Liver (tissue), 8 donors: ENCODE measurements at regions not wholly inside any gene's neighbourhood (a gene's known extent, or its start where the extent isn't known, plus 50 kb on each side); places are given as distances from the start of the nearest gene placed in this dataset.

Source experiments
- DNase-seq: peaks from one replicate; pipeline ENCODE4 v3.0.0-alpha.2; 2017; ENCODE audit warnings: low spot score
- H3K27ac ChIP-seq, 2 donors: one replicate each; pipeline ENCODE4 v1.7.0; 2013; ENCODE audit warnings: inconsistent platforms in 2 of 2, low read length in 2 of 2, control low read depth in 1 of 2, low read depth in 1 of 2, mild to moderate bottlenecking in 1 of 2
- H3K27me3 ChIP-seq, 4 donors: one replicate each; pipeline versions ENCODE4 v1.6.1 to v1.7.0; 2013; ENCODE audit warnings: low read length in 3 of 4, inconsistent platforms in 1 of 4, mild to moderate bottlenecking in 1 of 4, moderate library complexity in 1 of 4; ENCODE audit not compliant: control insufficient read depth in 4 of 4, insufficient read depth in 4 of 4
- H3K36me3 ChIP-seq, 4 donors: one replicate each; pipeline versions ENCODE4 v1.6.1 to v1.7.0; 2013; ENCODE audit warnings: low read length in 3 of 4, mild to moderate bottlenecking in 3 of 4, low read depth in 1 of 4, moderate library complexity in 1 of 4; ENCODE audit not compliant: control insufficient read depth in 4 of 4, insufficient read depth in 3 of 4
- H3K4me1 ChIP-seq, 4 donors: one replicate each; pipeline versions ENCODE4 v1.6.1 to v1.7.0; 2013; ENCODE audit warnings: low read length in 3 of 4, mild to moderate bottlenecking in 3 of 4, moderate library complexity in 1 of 4; ENCODE audit not compliant: control insufficient read depth in 4 of 4, insufficient read depth in 4 of 4
- H3K4me3 ChIP-seq, 3 donors: one replicate each; pipeline versions ENCODE4 v1.6.1 to v1.7.0; 2013; ENCODE audit warnings: low read length in 3 of 3, control low read depth in 1 of 3, low read depth in 1 of 3, mild to moderate bottlenecking in 1 of 3
- H3K9ac ChIP-seq, 2 donors: one replicate each; pipeline ENCODE4 v1.7.0; 2013; ENCODE audit warnings: low read length in 2 of 2, mild to moderate bottlenecking in 2 of 2, moderate library complexity in 2 of 2, control low read depth in 1 of 2, low read depth in 1 of 2
- H3K9me3 ChIP-seq, 4 donors: one replicate each; pipeline versions ENCODE4 v1.6.1 to v1.7.0; 2013; ENCODE audit warnings: low read length in 3 of 4; ENCODE audit not compliant: control insufficient read depth in 4 of 4
- FOXA1 ChIP-seq: IDR thresholded peaks from 2 replicates; pipeline ENCODE4 v1.6.1; 2016; ENCODE audit warnings: antibody characterized with exemption
- FOXA2 ChIP-seq: IDR thresholded peaks from 2 replicates; pipeline ENCODE4 v1.6.1; 2016; ENCODE audit warnings: antibody characterized with exemption
- GABPA ChIP-seq, 2 donors: IDR thresholded peaks in 1 of 2; conservative IDR thresholded peaks in 1 of 2; 2 replicates each; pipeline ENCODE4 v1.6.1; 2016; ENCODE audit warnings: antibody characterized with exemption in 2 of 2, mild to moderate bottlenecking in 1 of 2, moderate library complexity in 1 of 2
- HNF4A ChIP-seq, 2 donors: conservative IDR thresholded peaks; 2 replicates each; pipeline ENCODE4 v1.6.1; 2016; ENCODE audit warnings: antibody characterized with exemption in 2 of 2, mild to moderate bottlenecking in 2 of 2
- HNF4G ChIP-seq: IDR thresholded peaks from 2 replicates; pipeline ENCODE4 v1.6.1; 2016; ENCODE audit warnings: antibody characterized with exemption
- JUND ChIP-seq, 2 donors: IDR thresholded peaks; 2 replicates each; pipeline ENCODE4 v1.6.1; 2016; ENCODE audit warnings: antibody characterized with exemption in 2 of 2
- NR2F2 ChIP-seq: IDR thresholded peaks from 2 replicates; pipeline ENCODE4 v1.6.1; 2016; ENCODE audit warnings: antibody characterized with exemption
- RAD21 ChIP-seq, 2 donors: IDR thresholded peaks; 2 replicates each; pipeline ENCODE4 v1.6.1; 2016; ENCODE audit warnings: antibody characterized with exemption in 2 of 2, mild to moderate bottlenecking in 2 of 2
- RXRA ChIP-seq, 2 donors: IDR thresholded peaks; 2 replicates each; pipeline ENCODE4 v1.6.1; 2017 to 2018; ENCODE audit warnings: antibody characterized with exemption in 2 of 2, mild to moderate bottlenecking in 1 of 2
- SP1 ChIP-seq: IDR thresholded peaks from 2 replicates; pipeline ENCODE4 v1.6.1; 2018; ENCODE audit warnings: antibody characterized with exemption, mild to moderate bottlenecking
- TAF1 ChIP-seq: conservative IDR thresholded peaks from 2 replicates; pipeline ENCODE4 v1.6.1; 2016; ENCODE audit warnings: antibody characterized with exemption, mild to moderate bottlenecking
- YY1 ChIP-seq: IDR thresholded peaks from 2 replicates; pipeline ENCODE4 v1.6.1; 2016; ENCODE audit warnings: antibody characterized with exemption, mild to moderate bottlenecking
- WGBS: extraction: QIAGEN DNeasy Blood & Tissue Kit; methylation state at CpG from one replicate; pipeline ENCODE4 v1.1.7; 2013; 5-methylcytosine and 5-hydroxymethylcytosine counted together
- TF ChIP-seq, protein P1 (sequence below): fragments of 150-350 bp; IDR thresholded peaks from 2 replicates; pipeline ENCODE4 v1.5.1; 2017; ENCODE audit warnings: improper control_type of control experiment, low read depth, low read length; ENCODE audit not compliant: missing input control
- TF ChIP-seq, protein P2 (sequence below): IDR thresholded peaks from 2 replicates; pipeline ENCODE4 v1.6.1; 2016; ENCODE audit warnings: antibody characterized with exemption
- TF ChIP-seq, protein P3 (sequence below): IDR thresholded peaks from 2 replicates; pipeline ENCODE4 v1.6.1; 2016; ENCODE audit warnings: antibody characterized with exemption
- TF ChIP-seq, protein P4 (sequence below): IDR thresholded peaks from 2 replicates; pipeline ENCODE4 v1.6.1; 2016; ENCODE audit warnings: antibody characterized with exemption
- donor health status: healthy.
- donor health status: healthy.
- donor health status: healthy.
- donor health status: healthy.
- donor health status: healthy.

DNA sequence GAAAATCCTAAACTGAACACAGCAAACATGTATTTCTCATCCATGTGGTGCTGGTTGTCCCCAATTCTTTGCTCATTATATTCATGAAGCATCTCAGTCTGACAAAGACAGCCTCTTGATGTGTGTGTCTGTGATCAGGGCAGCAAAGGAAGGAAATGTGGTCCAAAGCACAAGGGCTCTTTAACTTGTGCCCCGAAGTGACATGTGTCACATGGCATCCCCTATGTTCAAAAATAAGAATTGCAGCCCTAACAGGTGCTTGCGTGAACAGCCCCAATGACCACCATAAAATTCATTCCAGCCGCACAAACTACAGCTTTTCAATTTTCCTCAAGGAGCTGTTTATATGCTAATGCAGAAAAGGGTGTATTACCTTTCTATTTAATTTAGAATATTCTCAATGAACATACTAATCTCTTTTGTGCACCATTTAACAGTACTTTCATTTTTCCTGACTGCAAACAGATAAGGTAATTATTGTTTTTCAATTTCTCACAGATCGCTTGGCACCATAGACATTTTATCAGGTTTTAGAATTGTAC, 231.9 kb upstream of the CTSO start:
- Histone ChIP-seq H3K36me3 (no peaks in the 10 kb centered on the region), H3K27me3 (no peaks in the 10 kb centered on the region), H3K9me3 (no peaks in the 10 kb centered on the region), H3K4me1 (peaks cover 0 to 9% (median 0%) of the 10 kb centered on the region in 4 donors), H3K9ac (no peak overlapping the region), H3K27ac (no peak overlapping the region), H3K4me3 (no peak overlapping the region)
- WGBS = 87% methylated on average over 4 of the region's 4 CpGs
- DNase-seq = no peak
- TF ChIP-seq YY1 (no peak), HNF4A (conservative IDR thresholded peaks at IDR 0.05) (no peak), RAD21 (IDR thresholded peaks at IDR 0.05) (no peak), SP1 (no peak), JUND (IDR thresholded peaks at IDR 0.05) (no peak), GABPA (IDR thresholded peaks at IDR 0.05 in 1 of 2, conservative IDR thresholded peaks at IDR 0.05 in 1 of 2) (no peak), NR2F2 (no peak), HNF4G (no peak)
- TF ChIP-seq, protein P1, sequence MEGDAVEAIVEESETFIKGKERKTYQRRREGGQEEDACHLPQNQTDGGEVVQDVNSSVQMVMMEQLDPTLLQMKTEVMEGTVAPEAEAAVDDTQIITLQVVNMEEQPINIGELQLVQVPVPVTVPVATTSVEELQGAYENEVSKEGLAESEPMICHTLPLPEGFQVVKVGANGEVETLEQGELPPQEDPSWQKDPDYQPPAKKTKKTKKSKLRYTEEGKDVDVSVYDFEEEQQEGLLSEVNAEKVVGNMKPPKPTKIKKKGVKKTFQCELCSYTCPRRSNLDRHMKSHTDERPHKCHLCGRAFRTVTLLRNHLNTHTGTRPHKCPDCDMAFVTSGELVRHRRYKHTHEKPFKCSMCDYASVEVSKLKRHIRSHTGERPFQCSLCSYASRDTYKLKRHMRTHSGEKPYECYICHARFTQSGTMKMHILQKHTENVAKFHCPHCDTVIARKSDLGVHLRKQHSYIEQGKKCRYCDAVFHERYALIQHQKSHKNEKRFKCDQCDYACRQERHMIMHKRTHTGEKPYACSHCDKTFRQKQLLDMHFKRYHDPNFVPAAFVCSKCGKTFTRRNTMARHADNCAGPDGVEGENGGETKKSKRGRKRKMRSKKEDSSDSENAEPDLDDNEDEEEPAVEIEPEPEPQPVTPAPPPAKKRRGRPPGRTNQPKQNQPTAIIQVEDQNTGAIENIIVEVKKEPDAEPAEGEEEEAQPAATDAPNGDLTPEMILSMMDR = no peak

DNA sequence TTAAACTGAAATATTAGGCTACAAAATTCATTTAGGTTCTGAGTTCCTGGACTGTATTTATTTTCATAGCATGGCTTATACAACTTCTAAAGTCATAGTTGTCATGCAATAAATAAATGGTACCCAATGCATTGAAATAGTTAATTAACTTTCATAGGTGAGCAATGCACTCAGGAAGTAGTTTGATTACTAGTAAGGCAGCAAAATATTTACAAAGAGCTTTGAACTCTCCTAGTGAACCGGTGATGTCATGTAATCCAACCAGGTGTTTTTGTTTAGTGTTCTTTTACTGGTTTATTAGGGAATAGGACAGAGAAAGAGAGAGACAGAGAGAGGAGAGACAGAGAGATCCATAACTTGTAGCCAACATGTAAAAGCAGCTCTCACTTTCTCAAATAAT, 228.6 kb upstream of the CTSO start:
- Histone ChIP-seq H3K9ac (no peak overlapping the region), H3K9me3 (no peaks in the 10 kb centered on the region), H3K4me3 (no peak overlapping the region), H3K4me1 (no peaks in the 10 kb centered on the region), H3K27me3 (no peaks in the 10 kb centered on the region), H3K36me3 (no peaks in the 10 kb centered on the region), H3K27ac (no peak overlapping the region)
- WGBS = 29% methylated on average over 1 of the region's 1 CpG
- TF ChIP-seq GABPA (IDR thresholded peaks at IDR 0.05 in 1 of 2, conservative IDR thresholded peaks at IDR 0.05 in 1 of 2) (no peak), JUND (IDR thresholded peaks at IDR 0.05) (no peak), TAF1 (no peak), HNF4A (conservative IDR thresholded peaks at IDR 0.05) (no peak), RXRA (IDR thresholded peaks at IDR 0.05) (no peak), FOXA1 (no peak), FOXA2 (no peak)
- TF ChIP-seq, protein P2, sequence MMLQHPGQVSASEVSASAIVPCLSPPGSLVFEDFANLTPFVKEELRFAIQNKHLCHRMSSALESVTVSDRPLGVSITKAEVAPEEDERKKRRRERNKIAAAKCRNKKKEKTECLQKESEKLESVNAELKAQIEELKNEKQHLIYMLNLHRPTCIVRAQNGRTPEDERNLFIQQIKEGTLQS = no peak
- TF ChIP-seq, protein P1 = no peak
- DNase-seq = no peak

DNA sequence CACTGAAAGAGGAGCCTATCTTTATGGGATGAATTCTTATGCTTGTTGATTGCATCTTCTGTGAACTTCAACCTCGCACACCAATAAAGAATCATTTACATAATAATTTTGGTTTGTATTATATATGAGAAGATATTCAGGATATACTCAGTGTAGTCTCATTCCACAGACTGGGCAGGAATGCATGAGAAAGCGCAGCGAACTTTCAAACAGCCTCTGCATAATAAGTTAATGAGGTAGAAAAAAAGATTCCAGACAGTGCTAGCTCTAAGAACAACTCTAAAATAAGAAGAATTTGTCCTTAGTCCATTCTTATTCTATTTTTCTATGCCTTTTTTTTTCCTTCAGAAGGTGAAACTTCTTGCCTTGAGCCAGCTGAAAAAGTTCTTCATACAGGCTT, 224.3 kb upstream of the CTSO start:
- H3K9ac ChIP-seq = no peak overlapping the region
- H3K9me3 ChIP-seq = peaks cover 0 to 2% (median 0%) of the 10 kb centered on the region in 4 donors
- no peak overlapping the region for H3K27ac ChIP-seq
- WGBS = 91% methylated on average over 3 of the region's 3 CpGs
- no peak overlapping the region for H3K4me3 ChIP-seq
- H3K27me3 ChIP-seq = no peaks in the 10 kb centered on the region
- no peak for DNase-seq
- no peaks in the 10 kb centered on the region for H3K4me1 ChIP-seq
- H3K36me3 ChIP-seq = no peaks in the 10 kb centered on the region
- TF ChIP-seq YY1 = no peak
- TF ChIP-seq JUND (IDR thresholded peaks at IDR 0.05) = no peak
- TF ChIP-seq NR2F2 = no peak
- TF ChIP-seq FOXA2 = no peak
- TF ChIP-seq SP1 = no peak
- TF ChIP-seq FOXA1 = no peak
- TF ChIP-seq, protein P3, sequence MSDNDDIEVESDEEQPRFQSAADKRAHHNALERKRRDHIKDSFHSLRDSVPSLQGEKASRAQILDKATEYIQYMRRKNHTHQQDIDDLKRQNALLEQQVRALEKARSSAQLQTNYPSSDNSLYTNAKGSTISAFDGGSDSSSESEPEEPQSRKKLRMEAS = no peak
- TF ChIP-seq, protein P2 = no peak
- TF ChIP-seq TAF1 = no peak
- TF ChIP-seq HNF4G = no peak
- no peak for TF ChIP-seq HNF4A (conservative IDR thresholded peaks at IDR 0.05)
- TF ChIP-seq, protein P1 = no peak
- no peak for TF ChIP-seq RAD21 (IDR thresholded peaks at IDR 0.05)
- TF ChIP-seq, protein P4, sequence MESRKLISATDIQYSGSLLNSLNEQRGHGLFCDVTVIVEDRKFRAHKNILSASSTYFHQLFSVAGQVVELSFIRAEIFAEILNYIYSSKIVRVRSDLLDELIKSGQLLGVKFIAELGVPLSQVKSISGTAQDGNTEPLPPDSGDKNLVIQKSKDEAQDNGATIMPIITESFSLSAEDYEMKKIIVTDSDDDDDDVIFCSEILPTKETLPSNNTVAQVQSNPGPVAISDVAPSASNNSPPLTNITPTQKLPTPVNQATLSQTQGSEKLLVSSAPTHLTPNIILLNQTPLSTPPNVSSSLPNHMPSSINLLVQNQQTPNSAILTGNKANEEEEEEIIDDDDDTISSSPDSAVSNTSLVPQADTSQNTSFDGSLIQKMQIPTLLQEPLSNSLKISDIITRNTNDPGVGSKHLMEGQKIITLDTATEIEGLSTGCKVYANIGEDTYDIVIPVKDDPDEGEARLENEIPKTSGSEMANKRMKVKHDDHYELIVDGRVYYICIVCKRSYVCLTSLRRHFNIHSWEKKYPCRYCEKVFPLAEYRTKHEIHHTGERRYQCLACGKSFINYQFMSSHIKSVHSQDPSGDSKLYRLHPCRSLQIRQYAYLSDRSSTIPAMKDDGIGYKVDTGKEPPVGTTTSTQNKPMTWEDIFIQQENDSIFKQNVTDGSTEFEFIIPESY = no peak
- TF ChIP-seq RXRA (IDR thresholded peaks at IDR 0.05) = no peak
